ENCODE measurements at regions not wholly inside any gene's neighbourhood (a gene's known extent, or its start where the extent isn't known, plus 50 kb on each side); places are given as distances from the start of the nearest gene placed in this dataset.

GRCh38 chr9:95721061-95721531 lies 154.4 kb upstream of the ERCC6L2 start:
- no peak for TF ChIP-seq POLR2A (IDR thresholded peaks at IDR 0.05)
- TF ChIP-seq CTCF (IDR thresholded peaks at IDR 0.05), result no peak
